WTC11 (cell line): ENCODE measurements at regions not wholly inside any gene's neighbourhood (a gene's known extent, or its start where the extent isn't known, plus 50 kb on each side); places are given as distances from the start of the nearest gene placed in this dataset.

ENCODE experiments used
- ATAC-seq: fragments of 200-7000 bp; cut with Tn5 transposase; 2 replicates; pipeline ENCODE4 v1.10.0; 2021; ENCODE audit warnings: mild to moderate bottlenecking, moderate library complexity
- CTCF ChIA-PET: fragments of 300-600 bp; sonication (Branson Sonifier 250); formaldehyde crosslinking; loops from one replicate; lab custom pipeline; 2021; ENCODE audit warnings: antibody characterized with exemption; lab: Charles Lee
- POLR2A ChIA-PET: fragments of 350-600 bp; sonication (Branson Sonifier 250); formaldehyde crosslinking; loops from one replicate; lab custom pipeline; 2021; ENCODE audit warnings: antibody characterized with exemption; lab: Charles Lee
- DNase-seq: peaks from one replicate; pipeline ENCODE4 v3.0.0; 2021; ENCODE audit warnings: low spot score
- H3K27ac Mint-ChIP-seq: 2 replicates; pipeline ENCODE4 v1.8.0; 2021; ENCODE audit warnings: mixed read lengths
- H3K27me3 Mint-ChIP-seq: 2 replicates; pipeline ENCODE4 v1.8.0; 2021; ENCODE audit warnings: low read depth, mild to moderate bottlenecking, moderate library complexity, mixed read lengths
- H3K36me3 Mint-ChIP-seq: 2 replicates; pipeline ENCODE4 v1.8.0; 2021; ENCODE audit warnings: mixed read lengths
- H3K4me1 Mint-ChIP-seq: 2 replicates; pipeline ENCODE4 v1.8.0; 2022; ENCODE audit warnings: mixed read lengths
- H3K4me3 Mint-ChIP-seq: 2 replicates; pipeline ENCODE4 v1.8.0; 2021; ENCODE audit warnings: mild to moderate bottlenecking, moderate library complexity, mixed read lengths
- H3K9me3 Mint-ChIP-seq: 2 replicates; pipeline ENCODE4 v1.8.0; 2021; ENCODE audit warnings: mixed read lengths
- ATF1 ChIP-seq: sonication (generic); formaldehyde crosslinking; IDR thresholded peaks from 2 replicates; pipeline ENCODE4 v1.8.1; 2023; ENCODE audit warnings: mild to moderate bottlenecking, moderate library complexity, missing genetic modification reagents
- ATF2 ChIP-seq: sonication (generic); formaldehyde crosslinking; IDR thresholded peaks from 2 replicates; pipeline ENCODE4 v1.8.1; 2022; ENCODE audit warnings: low read depth, missing genetic modification reagents, borderline replicate concordance
- ATF6 ChIP-seq: sonication (generic); formaldehyde crosslinking; IDR thresholded peaks from 2 replicates; pipeline ENCODE4 v1.8.1; 2023; ENCODE audit warnings: mild to moderate bottlenecking, missing genetic modification reagents
- ELF4 ChIP-seq: sonication (generic); formaldehyde crosslinking; IDR thresholded peaks from 2 replicates; pipeline ENCODE4 v1.8.1; 2022; ENCODE audit warnings: low read depth, mild to moderate bottlenecking, moderate library complexity, missing genetic modification reagents
- EMX1 ChIP-seq: fragments of 250-450 bp; sonication (Bioruptor Pico); IDR thresholded peaks from 2 replicates; pipeline ENCODE4 v1.8.0; 2021; ENCODE audit warnings: mild to moderate bottlenecking
- GRHL2 ChIP-seq: fragments of 250-450 bp; sonication (Bioruptor Pico); IDR thresholded peaks from 2 replicates; pipeline ENCODE4 v1.8.0; 2022; ENCODE audit warnings: mild to moderate bottlenecking, moderate library complexity; ENCODE audit not compliant: insufficient replicate concordance, severe bottlenecking
- IRF1 ChIP-seq: sonication (generic); formaldehyde crosslinking; IDR thresholded peaks from 2 replicates; pipeline ENCODE4 v1.8.0; 2023; ENCODE audit warnings: missing genetic modification reagents
- KAT7 ChIP-seq: sonication (generic); formaldehyde crosslinking; IDR thresholded peaks from 2 replicates; pipeline ENCODE4 v1.8.1; 2023; ENCODE audit warnings: missing genetic modification reagents, mild to moderate bottlenecking, borderline replicate concordance
- MYBL2 ChIP-seq: sonication (generic); formaldehyde crosslinking; IDR thresholded peaks from 2 replicates; pipeline ENCODE4 v1.8.1; 2023; ENCODE audit warnings: mild to moderate bottlenecking, moderate library complexity, missing genetic modification reagents
- NR3C1 ChIP-seq: sonication (generic); formaldehyde crosslinking; conservative IDR thresholded peaks from 2 replicates; pipeline ENCODE4 v1.8.1; 2023; ENCODE audit warnings: low read depth, mild to moderate bottlenecking, missing genetic modification reagents
- RORB ChIP-seq: fragments of 250-450 bp; sonication (Bioruptor Pico); IDR thresholded peaks from 2 replicates; pipeline ENCODE4 v1.9.0; 2021; ENCODE audit warnings: mild to moderate bottlenecking
- ZBTB21 ChIP-seq: sonication (generic); formaldehyde crosslinking; IDR thresholded peaks from 2 replicates; pipeline ENCODE4 v1.8.1; 2023; ENCODE audit warnings: mild to moderate bottlenecking, missing genetic modification reagents, borderline replicate concordance
- ZNF219 ChIP-seq: sonication (generic); formaldehyde crosslinking; IDR thresholded peaks from 2 replicates; pipeline ENCODE4 v1.8.0; 2023; ENCODE audit warnings: missing genetic modification reagents, mild to moderate bottlenecking, borderline replicate concordance
- ZNF263 ChIP-seq: sonication (generic); formaldehyde crosslinking; IDR thresholded peaks from 2 replicates; pipeline ENCODE4 v1.8.1; 2022; ENCODE audit warnings: low read depth, mild to moderate bottlenecking, moderate library complexity, missing genetic modification reagents
- ZNF317 ChIP-seq: sonication (generic); formaldehyde crosslinking; IDR thresholded peaks from 2 replicates; pipeline ENCODE4 v1.8.1; 2023; ENCODE audit warnings: low read depth, mild to moderate bottlenecking, moderate library complexity, missing genetic modification reagents, borderline replicate concordance
- ZNF396 ChIP-seq: fragments of 250-450 bp; sonication (Bioruptor Pico); IDR thresholded peaks from 2 replicates; pipeline ENCODE4 v1.8.0; 2021; ENCODE audit warnings: mild to moderate bottlenecking, moderate library complexity, borderline replicate concordance
- ZNF425 ChIP-seq: fragments of 250-450 bp; sonication (Bioruptor Pico); conservative IDR thresholded peaks from 2 replicates; pipeline ENCODE4 v1.9.0; 2021; ENCODE audit warnings: mild to moderate bottlenecking
- TF ChIP-seq, protein P1 (sequence below): fragments of 250-450 bp; sonication (Bioruptor Pico); IDR thresholded peaks from 2 replicates; pipeline ENCODE4 v1.9.0; 2021; ENCODE audit warnings: mild to moderate bottlenecking
- TF ChIP-seq, protein P2 (sequence below): fragments of 250-450 bp; sonication (Bioruptor Pico); IDR thresholded peaks from 2 replicates; pipeline ENCODE4 v1.9.0; 2021; ENCODE audit warnings: mild to moderate bottlenecking
- TF ChIP-seq, protein P3 (sequence below): sonication (generic); formaldehyde crosslinking; IDR thresholded peaks from 2 replicates; pipeline ENCODE4 v1.8.1; 2022; ENCODE audit warnings: mild to moderate bottlenecking, moderate library complexity, missing genetic modification reagents

DNA sequence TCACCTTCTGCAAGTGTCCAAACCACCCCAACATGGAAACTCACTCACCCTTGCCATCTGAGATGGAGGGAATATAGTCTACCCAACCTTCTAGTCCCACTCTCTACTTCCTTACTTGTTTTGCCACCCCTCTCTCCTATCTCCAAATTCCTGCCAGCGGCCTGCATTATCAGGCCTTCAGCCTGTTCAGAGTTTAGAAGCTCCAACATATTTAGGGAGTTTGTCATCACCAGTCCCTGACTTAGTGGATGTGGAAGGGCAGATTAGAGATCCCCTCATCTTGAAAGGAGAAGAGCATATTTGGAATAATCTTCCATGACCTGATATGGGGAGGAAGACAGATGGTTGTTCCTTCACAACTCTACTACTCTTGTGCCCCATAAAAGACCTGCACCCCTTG, 281.4 kb upstream of the MAP3K7 start:
- H3K4me3 Mint-ChIP-seq: no peak overlapping the region
- H3K4me1 Mint-ChIP-seq: no peaks in the 10 kb centered on the region
- no peak for TF ChIP-seq ATF1 (CRISPR knock-in tag)
- TF ChIP-seq ZNF317: no peak
- TF ChIP-seq ATF2: no peak
- no peak for TF ChIP-seq NR3C1 (CRISPR knock-in tag)
- TF ChIP-seq ZNF263 (CRISPR knock-in tag): no peak
- no peak for TF ChIP-seq KAT7 (CRISPR knock-in tag)
- no peak for TF ChIP-seq GRHL2
- TF ChIP-seq EMX1 (CRISPR knock-in tag): no peak
- TF ChIP-seq RORB (CRISPR knock-in tag): no peak
- TF ChIP-seq, all 79 proteins: peak for 0
- ChIA-PET POLR2A (no interaction called here), CTCF (interaction anchor here (0.6 kb wide), 1 partner anchor 577 kb away, joined by 3 read pairs; no protein-coding TSS in a partner anchor)
- H3K9me3 Mint-ChIP-seq: no peaks in the 10 kb centered on the region
- H3K27ac Mint-ChIP-seq: no peak overlapping the region
- no peaks in the 10 kb centered on the region; the same call in 1 of the 2 replicates for H3K27me3 Mint-ChIP-seq
- H3K36me3 Mint-ChIP-seq: no peaks in the 10 kb centered on the region
- ATAC-seq (no peak), DNase-seq (no peak)

DNA sequence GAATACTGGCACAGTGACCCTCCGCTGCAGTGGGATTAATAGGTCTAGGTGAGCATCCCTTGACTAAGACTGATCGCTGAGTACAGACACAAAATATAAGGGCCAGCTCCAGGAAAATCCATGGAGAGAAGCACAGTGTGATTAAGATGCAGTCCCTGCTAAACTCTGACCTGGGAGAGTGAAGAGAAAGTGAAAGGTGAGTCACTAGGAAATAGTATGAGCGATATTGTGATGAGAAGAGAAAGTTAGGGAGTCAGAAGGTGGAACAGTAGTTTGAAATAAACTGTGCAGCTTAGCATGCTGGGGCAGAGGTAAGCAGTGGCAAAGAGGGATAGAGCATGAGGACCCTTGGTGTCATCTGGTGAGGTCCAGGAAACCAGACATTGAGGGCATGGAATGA, 278.6 kb upstream of the MAP3K7 start:
- CTCF ChIA-PET: no interaction called here
- DNase-seq (no peak), ATAC-seq (no peak)
- no peaks in the 10 kb centered on the region for H3K27me3 Mint-ChIP-seq
- 0 out of 2 replicates have a peak, but pooled peaks cover 3% of the 10 kb centered on the region for H3K9me3 Mint-ChIP-seq
- no peak overlapping the region for H3K4me3 Mint-ChIP-seq
- no peak overlapping the region for H3K27ac Mint-ChIP-seq
- no peaks in the 10 kb centered on the region for H3K36me3 Mint-ChIP-seq
- peaks cover 8% of the 10 kb centered on the region for H3K4me1 Mint-ChIP-seq
- POLR2A ChIA-PET: no interaction called here
- TF ChIP-seq ZNF219 (no peak), ZNF425 (CRISPR knock-in tag) (no peak), IRF1 (no peak), MYBL2 (CRISPR knock-in tag) (no peak), ZNF317 (no peak), ZBTB21 (CRISPR knock-in tag) (no peak), ATF6 (CRISPR knock-in tag) (no peak), RORB (CRISPR knock-in tag) (no peak), ELF4 (CRISPR knock-in tag) (no peak), ZNF396 (no peak)
- TF ChIP-seq, protein P1, sequence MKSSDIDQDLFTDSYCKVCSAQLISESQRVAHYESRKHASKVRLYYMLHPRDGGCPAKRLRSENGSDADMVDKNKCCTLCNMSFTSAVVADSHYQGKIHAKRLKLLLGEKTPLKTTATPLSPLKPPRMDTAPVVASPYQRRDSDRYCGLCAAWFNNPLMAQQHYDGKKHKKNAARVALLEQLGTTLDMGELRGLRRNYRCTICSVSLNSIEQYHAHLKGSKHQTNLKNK (CRISPR knock-in tag): no peak
- TF ChIP-seq, protein P2, sequence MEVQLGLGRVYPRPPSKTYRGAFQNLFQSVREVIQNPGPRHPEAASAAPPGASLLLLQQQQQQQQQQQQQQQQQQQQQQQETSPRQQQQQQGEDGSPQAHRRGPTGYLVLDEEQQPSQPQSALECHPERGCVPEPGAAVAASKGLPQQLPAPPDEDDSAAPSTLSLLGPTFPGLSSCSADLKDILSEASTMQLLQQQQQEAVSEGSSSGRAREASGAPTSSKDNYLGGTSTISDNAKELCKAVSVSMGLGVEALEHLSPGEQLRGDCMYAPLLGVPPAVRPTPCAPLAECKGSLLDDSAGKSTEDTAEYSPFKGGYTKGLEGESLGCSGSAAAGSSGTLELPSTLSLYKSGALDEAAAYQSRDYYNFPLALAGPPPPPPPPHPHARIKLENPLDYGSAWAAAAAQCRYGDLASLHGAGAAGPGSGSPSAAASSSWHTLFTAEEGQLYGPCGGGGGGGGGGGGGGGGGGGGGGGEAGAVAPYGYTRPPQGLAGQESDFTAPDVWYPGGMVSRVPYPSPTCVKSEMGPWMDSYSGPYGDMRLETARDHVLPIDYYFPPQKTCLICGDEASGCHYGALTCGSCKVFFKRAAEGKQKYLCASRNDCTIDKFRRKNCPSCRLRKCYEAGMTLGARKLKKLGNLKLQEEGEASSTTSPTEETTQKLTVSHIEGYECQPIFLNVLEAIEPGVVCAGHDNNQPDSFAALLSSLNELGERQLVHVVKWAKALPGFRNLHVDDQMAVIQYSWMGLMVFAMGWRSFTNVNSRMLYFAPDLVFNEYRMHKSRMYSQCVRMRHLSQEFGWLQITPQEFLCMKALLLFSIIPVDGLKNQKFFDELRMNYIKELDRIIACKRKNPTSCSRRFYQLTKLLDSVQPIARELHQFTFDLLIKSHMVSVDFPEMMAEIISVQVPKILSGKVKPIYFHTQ (CRISPR knock-in tag): no peak
- TF ChIP-seq, protein P3, sequence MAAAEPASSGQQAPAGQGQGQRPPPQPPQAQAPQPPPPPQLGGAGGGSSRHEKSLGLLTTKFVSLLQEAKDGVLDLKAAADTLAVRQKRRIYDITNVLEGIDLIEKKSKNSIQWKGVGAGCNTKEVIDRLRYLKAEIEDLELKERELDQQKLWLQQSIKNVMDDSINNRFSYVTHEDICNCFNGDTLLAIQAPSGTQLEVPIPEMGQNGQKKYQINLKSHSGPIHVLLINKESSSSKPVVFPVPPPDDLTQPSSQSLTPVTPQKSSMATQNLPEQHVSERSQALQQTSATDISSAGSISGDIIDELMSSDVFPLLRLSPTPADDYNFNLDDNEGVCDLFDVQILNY (CRISPR knock-in tag): no peak
